ENCODE measurements at regions not wholly inside any gene's neighbourhood (a gene's known extent, or its start where the extent isn't known, plus 50 kb on each side); places are given as distances from the start of the nearest gene placed in this dataset.

- 62 to 64% methylated on average over 7 of the region's 7 CpGs for WGBS, 2 donors (ENCODE audit: low coverage in 1 of 2)
- Histone ChIP-seq H3K27me3 (no peaks in the 10 kb centered on the region), H3K4me3 (no peak overlapping the region), H3K4me1 (no peaks in the 10 kb centered on the region), H3K36me3 (no peaks in the 10 kb centered on the region), H3K9me3 (no peaks in the 10 kb centered on the region), H3K27ac (no peak overlapping the region)
- in situ Hi-C loops (cut with MboI; ENCODE audit: low pct_ligation_motif_present in 1 of 4, low pct_unique_long_range_greater_than_20kb in 1 of 4, low sequenced_read_pairs in 3 of 4): loop anchor here in 1 of 4 donors (10.0 kb wide), 1 partner anchor 558 kb away; no protein-coding TSS in a partner anchor
- TF ChIP-seq EP300 (IDR thresholded peaks at IDR 0.05; ENCODE audit: low read depth) (no peak), POLR2AphosphoS5 (IDR thresholded peaks at IDR 0.05) (no peak), POLR2A (IDR thresholded peaks at IDR 0.05) (no peak), CTCF (IDR thresholded peaks at IDR 0.05) (no peak)
- intact Hi-C loops (cut with DNase I; ENCODE audit: low total_unique reads): no loop called here
- DNase-seq: no peak
Measured at GRCh38 chr5:60372786-60373185, 327.2 kb downstream of the DEPDC1B start.

- H3K36me3 ChIP-seq: no peaks in the 10 kb centered on the region
- H3K27ac ChIP-seq: no peak overlapping the region
- no peaks in the 10 kb centered on the region for H3K27me3 ChIP-seq
- H3K4me1 ChIP-seq: no peaks in the 10 kb centered on the region
- intact Hi-C loops (cut with DNase I; ENCODE audit: low total_unique reads) (no loop called here), in situ Hi-C loops (cut with MboI; ENCODE audit: low pct_ligation_motif_present in 1 of 4, low pct_unique_long_range_greater_than_20kb in 1 of 4, low sequenced_read_pairs in 3 of 4) (loop anchor here in 1 of 4 donors (10.0 kb wide), 1 partner anchor 556 kb away; no protein-coding TSS in a partner anchor)
- DNase-seq: no peak
- H3K9me3 ChIP-seq: no peaks in the 10 kb centered on the region
- 80 to 90% methylated on average over 7 of the region's 7 CpGs for WGBS, 2 donors (ENCODE audit: low coverage in 1 of 2)
- H3K4me3 ChIP-seq: no peak overlapping the region
- TF ChIP-seq EP300 (IDR thresholded peaks at IDR 0.05; ENCODE audit: low read depth): no peak
- no peak for TF ChIP-seq CTCF (IDR thresholded peaks at IDR 0.05)
- TF ChIP-seq POLR2AphosphoS5 (IDR thresholded peaks at IDR 0.05): no peak
- TF ChIP-seq POLR2A (IDR thresholded peaks at IDR 0.05): no peak
Measured at GRCh38 chr5:60371065-60371464, 328.9 kb downstream of the DEPDC1B start.

GRCh38 chr5:60370508-60370907 is 329.5 kb downstream of the DEPDC1B start:
- intact Hi-C loops (cut with DNase I; ENCODE audit: low total_unique reads): no loop called here
- Histone ChIP-seq H3K9me3 (no peaks in the 10 kb centered on the region), H3K4me1 (no peaks in the 10 kb centered on the region), H3K36me3 (no peaks in the 10 kb centered on the region), H3K27ac (no peak overlapping the region), H3K27me3 (no peaks in the 10 kb centered on the region), H3K4me3 (no peak overlapping the region)
- no peak for DNase-seq
- no peak for TF ChIP-seq POLR2AphosphoS5 (IDR thresholded peaks at IDR 0.05)
- no peak for TF ChIP-seq EP300 (IDR thresholded peaks at IDR 0.05; ENCODE audit: low read depth)
- TF ChIP-seq POLR2A (IDR thresholded peaks at IDR 0.05): no peak
- no peak for TF ChIP-seq CTCF (IDR thresholded peaks at IDR 0.05)
- in situ Hi-C loops (cut with MboI; ENCODE audit: low pct_ligation_motif_present in 1 of 4, low pct_unique_long_range_greater_than_20kb in 1 of 4, low sequenced_read_pairs in 3 of 4): loop anchor here in 1 of 4 donors (10.0 kb wide), 1 partner anchor 556 kb away; no protein-coding TSS in a partner anchor
- WGBS, 2 donors (ENCODE audit: low coverage in 1 of 2): 85 to 87% methylated on average over 4 to 5 of the region's 5 CpGs

- Histone ChIP-seq H3K27me3 (no peaks in the 10 kb centered on the region), H3K4me3 (no peak overlapping the region), H3K9me3 (no peaks in the 10 kb centered on the region), H3K27ac (no peak overlapping the region), H3K4me1 (no peaks in the 10 kb centered on the region), H3K36me3 (no peaks in the 10 kb centered on the region)
- no peak for DNase-seq
- WGBS, 2 donors (ENCODE audit: low coverage in 1 of 2): 94% methylated on average over 4 of the region's 4 CpGs; no CpG with 5 or more reads in 1 of the 2 donors
- no peak for TF ChIP-seq POLR2A (IDR thresholded peaks at IDR 0.05)
- no peak for TF ChIP-seq POLR2AphosphoS5 (IDR thresholded peaks at IDR 0.05)
- in situ Hi-C loops (cut with MboI; ENCODE audit: low pct_ligation_motif_present in 1 of 4, low pct_unique_long_range_greater_than_20kb in 1 of 4, low sequenced_read_pairs in 3 of 4) (no loop called here), intact Hi-C loops (cut with DNase I; ENCODE audit: low total_unique reads) (loop anchor here (2.0 to 10.0 kb wide), 2 partner anchors 57 to 765 kb away; no protein-coding TSS in a partner anchor)
Measured at GRCh38 chr5:60369391-60369790, 330.6 kb downstream of the DEPDC1B start.

GRCh38 chr5:60368100-60368499 is 331.9 kb downstream of the DEPDC1B start:
- Histone ChIP-seq H3K36me3 (no peaks in the 10 kb centered on the region), H3K4me1 (no peaks in the 10 kb centered on the region), H3K27ac (no peak overlapping the region), H3K4me3 (no peak overlapping the region), H3K9me3 (no peaks in the 10 kb centered on the region), H3K27me3 (no peaks in the 10 kb centered on the region)
- 81 to 87% methylated on average over 4 to 5 of the region's 5 CpGs for WGBS, 2 donors (ENCODE audit: low coverage in 1 of 2)
- intact Hi-C loops (cut with DNase I; ENCODE audit: low total_unique reads): loop anchor here (2.0 to 10.0 kb wide), 2 partner anchors 55 to 763 kb away; no protein-coding TSS in a partner anchor
- DNase-seq: no peak
- in situ Hi-C loops (cut with MboI; ENCODE audit: low pct_ligation_motif_present in 1 of 4, low pct_unique_long_range_greater_than_20kb in 1 of 4, low sequenced_read_pairs in 3 of 4): no loop called here
- no peak for TF ChIP-seq EP300 (IDR thresholded peaks at IDR 0.05; ENCODE audit: low read depth)
- TF ChIP-seq POLR2AphosphoS5 (IDR thresholded peaks at IDR 0.05): no peak
- TF ChIP-seq CTCF (IDR thresholded peaks at IDR 0.05): no peak
- no peak for TF ChIP-seq POLR2A (IDR thresholded peaks at IDR 0.05)

All from transverse colon (tissue), 4 donors.